ENCODE measurements at regions not wholly inside any gene's neighbourhood (a gene's known extent, or its start where the extent isn't known, plus 50 kb on each side); places are given as distances from the start of the nearest gene placed in this dataset.

GRCh38 chr13:83311886-83312577, 570.2 kb downstream of the SLITRK1 start:
- FAIRE-seq, result no peak

- FAIRE-seq, result no peak
Measured at GRCh38 chr13:83298617-83299016, 583.7 kb downstream of the SLITRK1 start.

GRCh38 chr13:83297586-83298290, 584.5 kb downstream of the SLITRK1 start:
- no peak for FAIRE-seq

- FAIRE-seq, result no peak
Measured at GRCh38 chr13:83295686-83296085, 586.6 kb downstream of the SLITRK1 start.

- no peak for FAIRE-seq
Measured at GRCh38 chr13:83286737-83287136, 595.5 kb downstream of the SLITRK1 start.

GRCh38 chr13:83281654-83282053, 600.6 kb downstream of the SLITRK1 start:
- FAIRE-seq, result no peak

GRCh38 chr13:83274679-83275078, 607.6 kb downstream of the SLITRK1 start:
- no peak for FAIRE-seq

- no peak for FAIRE-seq
Measured at GRCh38 chr13:83272652-83273240, 609.5 kb downstream of the SLITRK1 start.

GRCh38 chr13:83272076-83272475, 610.2 kb downstream of the SLITRK1 start:
- FAIRE-seq, result no peak

- no peak for FAIRE-seq
Measured at GRCh38 chr13:83265279-83265678, 617.0 kb downstream of the SLITRK1 start.

GRCh38 chr13:83248751-83249150, 633.5 kb downstream of the SLITRK1 start:
- FAIRE-seq, result no peak

GRCh38 chr13:83232626-83233025, 649.6 kb downstream of the SLITRK1 start:
- no peak for FAIRE-seq

- FAIRE-seq, result no peak
Measured at GRCh38 chr13:83229574-83230305, 652.5 kb downstream of the SLITRK1 start.

GRCh38 chr13:83223546-83223945, 658.7 kb downstream of the SLITRK1 start:
- no peak for FAIRE-seq

- no peak for FAIRE-seq
Measured at GRCh38 chr13:83221813-83222241, 660.4 kb downstream of the SLITRK1 start.

- no peak for FAIRE-seq
Measured at GRCh38 chr13:83221256-83221655, 661.0 kb downstream of the SLITRK1 start.

GRCh38 chr13:83220241-83220640, 662.0 kb downstream of the SLITRK1 start:
- no peak for FAIRE-seq

GRCh38 chr13:83219832-83220231, 662.4 kb downstream of the SLITRK1 start:
- FAIRE-seq, result no peak

- no peak for FAIRE-seq
Measured at GRCh38 chr13:83216479-83217245, 665.6 kb downstream of the SLITRK1 start.

GRCh38 chr13:83215627-83216026, 666.6 kb downstream of the SLITRK1 start:
- no peak for FAIRE-seq

GRCh38 chr13:83214452-83214851, 667.8 kb downstream of the SLITRK1 start:
- no peak for FAIRE-seq

- no peak for FAIRE-seq
Measured at GRCh38 chr13:83211301-83211700, 671.0 kb downstream of the SLITRK1 start.

- FAIRE-seq, result no peak
Measured at GRCh38 chr13:83204886-83205285, 677.4 kb downstream of the SLITRK1 start.

All from A204.1 (cell line).